ENCODE measurements at regions not wholly inside any gene's neighbourhood (a gene's known extent, or its start where the extent isn't known, plus 50 kb on each side); places are given as distances from the start of the nearest gene placed in this dataset.

- H2BK120ac ChIP-seq (ENCODE audit: low read depth, low read length, poor library complexity, severe bottlenecking) = no peak overlapping the region
- no peak overlapping the region for H3K23ac ChIP-seq (ENCODE audit: insufficient read length, low read depth, low read length)
- H3K14ac ChIP-seq (ENCODE audit: insufficient read depth, low read length) = no peak overlapping the region
- no peak overlapping the region for H3K18ac ChIP-seq (ENCODE audit: insufficient read length, low read depth, low read length)
- no peak overlapping the region for H4K5ac ChIP-seq (ENCODE audit: insufficient read length, low read depth, low read length)
- Mint-ChIP-seq H3K27ac (peak overlapping the region in 1 of 3 experiments; percentile 14; a peak in 2 of 7 replicates), H3K4me1 (peaks cover 26 to 27% of the 10 kb centered on the region in 2 experiments), H3K27me3 (ENCODE audit: low read depth) (peaks cover 6% of the 10 kb centered on the region; the same call in 1 of the 2 replicates), H3K4me3 (no peak overlapping the region), H3K36me3 (ENCODE audit: insufficient read depth in 1 of 3, low read depth in 3 of 3) (peaks cover under 1 to 27% (median 2%) of the 10 kb centered on the region in 3 experiments; a peak in 6 of 7 replicates), H3K9me3 (peaks cover 8 to 13% of the 10 kb centered on the region in 2 experiments)
- H3K9ac ChIP-seq (ENCODE audit: extremely low read depth, insufficient read length, low read length) = no peak overlapping the region
- H3K56ac ChIP-seq (ENCODE audit: insufficient read length, low read depth, low read length) = no peak overlapping the region
- DNase-seq = no peak
- no peak overlapping the region for H3K4me2 ChIP-seq (ENCODE audit: insufficient read depth, insufficient read length, low read length)
- H2BK5ac ChIP-seq (ENCODE audit: insufficient read length, low read length) = no peak overlapping the region
- H3K4me1 ChIP-seq (ENCODE audit: insufficient read depth, low read length) = no peaks in the 10 kb centered on the region; the same call in 1 of the 2 replicates
- H2BK12ac ChIP-seq (ENCODE audit: insufficient read length, low read depth, low read length) = no peak overlapping the region
- no peak overlapping the region for H4K8ac ChIP-seq (replicated peaks; ENCODE audit: insufficient read length, low read depth, low read length)
- no peak overlapping the region for H2BK15ac ChIP-seq (ENCODE audit: low read depth, low read length)
- no peak overlapping the region for H3K4ac ChIP-seq (ENCODE audit: low read depth, low read length)
- H3K79me2 ChIP-seq (ENCODE audit: insufficient read depth, low read length) = no peaks in the 10 kb centered on the region
- no peak overlapping the region for H2AFZ ChIP-seq (ENCODE audit: low read length)
- H3K9me3 ChIP-seq (ENCODE audit: control insufficient read depth, low read depth, low read length) = no peaks in the 10 kb centered on the region
- no peaks in the 10 kb centered on the region for H3K79me1 ChIP-seq (ENCODE audit: insufficient read depth, low read depth, low read length, poor library complexity, severe bottlenecking)
- no peak overlapping the region for H2BK20ac ChIP-seq (ENCODE audit: low read depth, low read length, poor library complexity, severe bottlenecking)
- no peaks in the 10 kb centered on the region for H3K23me2 ChIP-seq (ENCODE audit: insufficient read length, low read depth, low read length, poor library complexity, severe bottlenecking)
- no peak overlapping the region for H3T11ph ChIP-seq (ENCODE audit: low read length)
- TF ChIP-seq, protein P1, sequence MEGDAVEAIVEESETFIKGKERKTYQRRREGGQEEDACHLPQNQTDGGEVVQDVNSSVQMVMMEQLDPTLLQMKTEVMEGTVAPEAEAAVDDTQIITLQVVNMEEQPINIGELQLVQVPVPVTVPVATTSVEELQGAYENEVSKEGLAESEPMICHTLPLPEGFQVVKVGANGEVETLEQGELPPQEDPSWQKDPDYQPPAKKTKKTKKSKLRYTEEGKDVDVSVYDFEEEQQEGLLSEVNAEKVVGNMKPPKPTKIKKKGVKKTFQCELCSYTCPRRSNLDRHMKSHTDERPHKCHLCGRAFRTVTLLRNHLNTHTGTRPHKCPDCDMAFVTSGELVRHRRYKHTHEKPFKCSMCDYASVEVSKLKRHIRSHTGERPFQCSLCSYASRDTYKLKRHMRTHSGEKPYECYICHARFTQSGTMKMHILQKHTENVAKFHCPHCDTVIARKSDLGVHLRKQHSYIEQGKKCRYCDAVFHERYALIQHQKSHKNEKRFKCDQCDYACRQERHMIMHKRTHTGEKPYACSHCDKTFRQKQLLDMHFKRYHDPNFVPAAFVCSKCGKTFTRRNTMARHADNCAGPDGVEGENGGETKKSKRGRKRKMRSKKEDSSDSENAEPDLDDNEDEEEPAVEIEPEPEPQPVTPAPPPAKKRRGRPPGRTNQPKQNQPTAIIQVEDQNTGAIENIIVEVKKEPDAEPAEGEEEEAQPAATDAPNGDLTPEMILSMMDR (conservative IDR thresholded peaks at IDR 0.05) = no peak
- H4K91ac ChIP-seq (ENCODE audit: insufficient read length, low read depth, low read length) = no peak overlapping the region
- H2AK5ac ChIP-seq (ENCODE audit: insufficient read length, low read length) = no peak overlapping the region
- no peaks in the 10 kb centered on the region for H4K20me1 ChIP-seq (ENCODE audit: control insufficient read depth, insufficient read depth, insufficient read length)
- H3K27me3 ChIP-seq (ENCODE audit: insufficient read depth, low read length) = no peaks in the 10 kb centered on the region
- H3K27ac ChIP-seq (ENCODE audit: insufficient read length, low read depth, low read length) = no peak overlapping the region
- no CpG with 5 or more reads among the region's 3 CpGs for WGBS (ENCODE audit: extremely low coverage, insufficient read length, low lambda C conversion rate)
Measured at GRCh38 chr2:234670052-234670451, 173.2 kb upstream of the ARL4C start.
